CD8-positive, alpha-beta memory T cell (primary cell): ENCODE measurements at regions not wholly inside any gene's neighbourhood (a gene's known extent, or its start where the extent isn't known, plus 50 kb on each side); places are given as distances from the start of the nearest gene placed in this dataset.
"Not testable (repeated sequence)": the region's sequence is repeated elsewhere in the genome, so short reads cannot be mapped to it uniquely, and the experiment has no call there.

Experiments
- CTCF ChIA-PET: fragments of 350-600 bp; sonication (Branson Sonifier 250); formaldehyde crosslinking; loops from one replicate; lab custom pipeline; 2021; ENCODE audit warnings: antibody characterized with exemption; lab: Charles Lee
- POLR2A ChIA-PET: fragments of 350-600 bp; sonication (Branson Sonifier 250); formaldehyde crosslinking; loops from one replicate; lab custom pipeline; 2021; ENCODE audit warnings: antibody characterized with exemption; lab: Charles Lee
- DNase-seq, 5 donors: peaks; one replicate each; pipeline versions ENCODE4 v3.0.0 to v3.0.0-alpha.2; 2020 to 2022; ENCODE audit warnings: mixed read lengths in 1 of 5
- H3K27ac ChIP-seq: one replicate; pipeline ENCODE4 v1.7.0; 2013; ENCODE audit warnings: low read depth, mild to moderate bottlenecking, low read length, moderate library complexity
- H3K27me3 ChIP-seq: 2 replicates; pipeline ENCODE4 v1.7.0; 2013; ENCODE audit warnings: low read length, mild to moderate bottlenecking; ENCODE audit not compliant: insufficient read depth, poor library complexity, severe bottlenecking
- H3K36me3 ChIP-seq: 2 replicates; pipeline ENCODE4 v1.7.0; 2013; ENCODE audit warnings: mild to moderate bottlenecking, low read length, moderate library complexity; ENCODE audit not compliant: insufficient read depth
- H3K4me1 ChIP-seq: 2 replicates; pipeline ENCODE4 v1.7.0; 2013; ENCODE audit warnings: mild to moderate bottlenecking, low read length, moderate library complexity; ENCODE audit not compliant: insufficient read depth
- H3K4me3 ChIP-seq: 2 replicates; pipeline ENCODE4 v1.7.0; 2013; ENCODE audit warnings: mild to moderate bottlenecking, low read length
- H3K9me3 ChIP-seq: 2 replicates; pipeline ENCODE4 v1.7.0; 2013; ENCODE audit warnings: mild to moderate bottlenecking, low read length
- H3K27ac Mint-ChIP-seq, 8 donors: one replicate each; pipeline ENCODE4 v1.8.0; 2020 to 2021; ENCODE audit warnings: mixed read lengths in 8 of 8, mild to moderate bottlenecking in 6 of 8, inconsistent platforms in 3 of 8, moderate library complexity in 3 of 8
- H3K27me3 Mint-ChIP-seq, 2 donors: one replicate each; pipeline ENCODE4 v1.8.0; 2020 to 2021; ENCODE audit warnings: mixed read lengths in 2 of 2, mild to moderate bottlenecking in 1 of 2, moderate library complexity in 1 of 2
- H3K36me3 Mint-ChIP-seq, 3 donors: one replicate each; pipeline ENCODE4 v1.8.0; 2020 to 2021; ENCODE audit warnings: mixed read lengths in 3 of 3, inconsistent platforms in 1 of 3, mild to moderate bottlenecking in 1 of 3
- H3K4me1 Mint-ChIP-seq, 3 donors: one replicate each; pipeline ENCODE4 v1.8.0; 2020 to 2021; ENCODE audit warnings: mixed read lengths in 3 of 3, inconsistent platforms in 1 of 3, mild to moderate bottlenecking in 1 of 3
- H3K4me3 Mint-ChIP-seq, 7 donors: one replicate each; pipeline ENCODE4 v1.8.0; 2020 to 2021; ENCODE audit warnings: mixed read lengths in 7 of 7, mild to moderate bottlenecking in 6 of 7, moderate library complexity in 4 of 7, inconsistent platforms in 2 of 7
- H3K9me3 Mint-ChIP-seq, 5 donors: one replicate each; pipeline ENCODE4 v1.8.0; 2020 to 2022; ENCODE audit warnings: mixed read lengths in 5 of 5, mild to moderate bottlenecking in 3 of 5, moderate library complexity in 2 of 5, inconsistent platforms in 1 of 5

- ChIA-PET CTCF (no interaction called here), POLR2A (no interaction called here)
- Histone ChIP-seq H3K9me3 (no peaks in the 10 kb centered on the region), H3K27me3 (no peaks in the 10 kb centered on the region), H3K27ac (no peak overlapping the region), H3K4me3 (no peak overlapping the region), H3K4me1 (no peaks in the 10 kb centered on the region), H3K36me3 (no peaks in the 10 kb centered on the region)
- Mint-ChIP-seq H3K9me3 (peaks cover 0 to 2% (median 0%) of the 10 kb centered on the region in 5 donors), H3K27me3 (peaks cover 0 to 3% of the 10 kb centered on the region in 2 donors), H3K4me1 (no peaks in the 10 kb centered on the region), H3K36me3 (no peaks in the 10 kb centered on the region), H3K27ac (no peak overlapping the region), H3K4me3 (no peak overlapping the region)
- no peak for DNase-seq
Observed at GRCh38 chr2:187654535-187654934, 100.3 kb upstream of the TFPI start.

- ChIA-PET POLR2A (no interaction called here), CTCF (no interaction called here)
- no peaks in the 10 kb centered on the region for H3K36me3 ChIP-seq
- H3K4me1 Mint-ChIP-seq, result no peaks in the 10 kb centered on the region
- H3K27me3 Mint-ChIP-seq, result peaks cover 0 to 3% of the 10 kb centered on the region in 2 donors
- H3K4me1 ChIP-seq, result no peaks in the 10 kb centered on the region
- H3K4me3 Mint-ChIP-seq, result no peak overlapping the region
- no peak overlapping the region for H3K27ac Mint-ChIP-seq
- H3K9me3 ChIP-seq, result no peaks in the 10 kb centered on the region
- H3K36me3 Mint-ChIP-seq, result no peaks in the 10 kb centered on the region
- peaks cover 0 to 2% (median 0%) of the 10 kb centered on the region in 5 donors for H3K9me3 Mint-ChIP-seq
- no peak overlapping the region for H3K27ac ChIP-seq
- H3K4me3 ChIP-seq, result no peak overlapping the region
- no peaks in the 10 kb centered on the region for H3K27me3 ChIP-seq
- DNase-seq, result no peak
Observed at GRCh38 chr2:187655001-187655400, 100.8 kb upstream of the TFPI start.

GRCh38 chr2:187656123-187656522, 101.9 kb upstream of the TFPI start:
- H3K36me3 ChIP-seq, result no peaks in the 10 kb centered on the region
- H3K4me1 ChIP-seq, result no peaks in the 10 kb centered on the region
- H3K4me3 ChIP-seq, result no peak overlapping the region
- no peaks in the 10 kb centered on the region for H3K9me3 ChIP-seq
- ChIA-PET POLR2A (no interaction called here), CTCF (no interaction called here)
- Mint-ChIP-seq H3K4me3 (no peak overlapping the region), H3K4me1 (no peaks in the 10 kb centered on the region), H3K36me3 (no peaks in the 10 kb centered on the region), H3K27me3 (peaks cover 0 to 3% of the 10 kb centered on the region in 2 donors), H3K9me3 (peaks cover 0 to 4% (median 2%) of the 10 kb centered on the region in 5 donors), H3K27ac (no peak overlapping the region)
- H3K27me3 ChIP-seq, result no peaks in the 10 kb centered on the region
- H3K27ac ChIP-seq, result no peak overlapping the region
- DNase-seq, result no peak

- ChIA-PET CTCF (no interaction called here), POLR2A (no interaction called here)
- DNase-seq, result no peak
- no peaks in the 10 kb centered on the region for H3K9me3 ChIP-seq
- no peaks in the 10 kb centered on the region for H3K36me3 Mint-ChIP-seq
- peaks cover 0 to 2% of the 10 kb centered on the region in 2 donors for H3K27me3 Mint-ChIP-seq
- H3K9me3 Mint-ChIP-seq, result peaks cover 0 to 7% (median 2%) of the 10 kb centered on the region in 5 donors
- H3K36me3 ChIP-seq, result no peaks in the 10 kb centered on the region
- H3K27ac ChIP-seq, result no peak overlapping the region
- no peaks in the 10 kb centered on the region for H3K4me1 Mint-ChIP-seq
- H3K4me1 ChIP-seq, result no peaks in the 10 kb centered on the region
- H3K4me3 ChIP-seq, result no peak overlapping the region
- H3K4me3 Mint-ChIP-seq, result no peak overlapping the region
- H3K27me3 ChIP-seq, result no peaks in the 10 kb centered on the region
- H3K27ac Mint-ChIP-seq, result no peak overlapping the region
Observed at GRCh38 chr2:187658952-187659525, 104.8 kb upstream of the TFPI start.

- H3K4me3 Mint-ChIP-seq, H3K36me3 Mint-ChIP-seq, H3K36me3 ChIP-seq, H3K27ac ChIP-seq, DNase-seq, H3K4me1 Mint-ChIP-seq, H3K27me3 ChIP-seq, H3K4me1 ChIP-seq, H3K4me3 ChIP-seq, H3K9me3 ChIP-seq, H3K9me3 Mint-ChIP-seq, CTCF ChIA-PET, H3K27ac Mint-ChIP-seq, H3K27me3 Mint-ChIP-seq, POLR2A ChIA-PET: not testable (repeated sequence)
Observed at GRCh38 chr2:187676050-187676449, 121.8 kb upstream of the TFPI start.

- Mint-ChIP-seq H3K27me3 (no peaks in the 10 kb centered on the region), H3K27ac (no peak overlapping the region), H3K4me3 (no peak overlapping the region), H3K4me1 (no peaks in the 10 kb centered on the region), H3K36me3 (no peaks in the 10 kb centered on the region), H3K9me3 (peaks cover 0 to 6% (median 3%) of the 10 kb centered on the region in 5 donors)
- no peak for DNase-seq
- ChIA-PET POLR2A (no interaction called here), CTCF (no interaction called here)
- Histone ChIP-seq H3K4me1 (no peaks in the 10 kb centered on the region), H3K36me3 (no peaks in the 10 kb centered on the region), H3K4me3 (no peak overlapping the region), H3K27me3 (no peaks in the 10 kb centered on the region), H3K27ac (no peak overlapping the region), H3K9me3 (no peaks in the 10 kb centered on the region)
Observed at GRCh38 chr2:187679454-187679853, 125.2 kb upstream of the TFPI start.

- Histone ChIP-seq H3K36me3 (no peaks in the 10 kb centered on the region), H3K4me3 (no peak overlapping the region), H3K4me1 (no peaks in the 10 kb centered on the region), H3K27me3 (no peaks in the 10 kb centered on the region), H3K27ac (no peak overlapping the region), H3K9me3 (no peaks in the 10 kb centered on the region)
- H3K27ac Mint-ChIP-seq, result no peak overlapping the region
- H3K4me3 Mint-ChIP-seq, result no peak overlapping the region
- DNase-seq, result no peak
- POLR2A ChIA-PET, result no interaction called here
- H3K4me1 Mint-ChIP-seq, result no peaks in the 10 kb centered on the region
- CTCF ChIA-PET, result no interaction called here
- H3K9me3 Mint-ChIP-seq, result peaks cover 0 to 3% (median 2%) of the 10 kb centered on the region in 5 donors
- no peaks in the 10 kb centered on the region for H3K36me3 Mint-ChIP-seq
- H3K27me3 Mint-ChIP-seq, result no peaks in the 10 kb centered on the region
Observed at GRCh38 chr2:187684174-187684573, 129.9 kb upstream of the TFPI start.

GRCh38 chr2:187686416-187687024, 132.3 kb upstream of the TFPI start:
- POLR2A ChIA-PET, result no interaction called here
- Mint-ChIP-seq H3K4me3 (no peak overlapping the region), H3K27me3 (peaks cover 0 to 3% of the 10 kb centered on the region in 2 donors)

More at GRCh38 chr2:187686416-187687024, 132.3 kb upstream of the TFPI start:
- peaks cover 0 to 11% (median 0%) of the 10 kb centered on the region in 5 donors for H3K9me3 Mint-ChIP-seq
- Histone ChIP-seq H3K4me1 (no peaks in the 10 kb centered on the region), H3K4me3 (no peak overlapping the region), H3K27me3 (no peaks in the 10 kb centered on the region), H3K27ac (no peak overlapping the region), H3K36me3 (no peaks in the 10 kb centered on the region), H3K9me3 (no peaks in the 10 kb centered on the region)
- no peaks in the 10 kb centered on the region for H3K4me1 Mint-ChIP-seq
- CTCF ChIA-PET, result no interaction called here
- no peak for DNase-seq
- H3K27ac Mint-ChIP-seq, result no peak overlapping the region
- H3K36me3 Mint-ChIP-seq, result no peaks in the 10 kb centered on the region
